DOHH2 (cell line): ENCODE measurements at regions not wholly inside any gene's neighbourhood (a gene's known extent, or its start where the extent isn't known, plus 50 kb on each side); places are given as distances from the start of the nearest gene placed in this dataset.

Experiments used
- CTCF ChIP-seq: fragments of 200-600 bp; sonication (generic); IDR thresholded peaks from one replicate; pipeline ENCODE4 v1.5.1; 2014; ENCODE audit warnings: antibody characterized with exemption, mild to moderate bottlenecking, low read depth, low read length; ENCODE audit not compliant: poor library complexity, severe bottlenecking
- EZH2phosphoT487 ChIP-seq: fragments of 200-600 bp; sonication (generic); IDR thresholded peaks from 2 replicates; pipeline ENCODE4 v1.6.1; 2017; ENCODE audit warnings: borderline replicate concordance, mild to moderate bottlenecking, antibody characterized with exemption, low read length, moderate library complexity, mixed read lengths

GRCh38 chr6:130598021-130598989 lies 228.9 kb upstream of the SMLR1 start:
- no peak for TF ChIP-seq CTCF
- TF ChIP-seq EZH2phosphoT487: no peak
